ENCODE measurements at regions not wholly inside any gene's neighbourhood (a gene's known extent, or its start where the extent isn't known, plus 50 kb on each side); places are given as distances from the start of the nearest gene placed in this dataset.

DNA sequence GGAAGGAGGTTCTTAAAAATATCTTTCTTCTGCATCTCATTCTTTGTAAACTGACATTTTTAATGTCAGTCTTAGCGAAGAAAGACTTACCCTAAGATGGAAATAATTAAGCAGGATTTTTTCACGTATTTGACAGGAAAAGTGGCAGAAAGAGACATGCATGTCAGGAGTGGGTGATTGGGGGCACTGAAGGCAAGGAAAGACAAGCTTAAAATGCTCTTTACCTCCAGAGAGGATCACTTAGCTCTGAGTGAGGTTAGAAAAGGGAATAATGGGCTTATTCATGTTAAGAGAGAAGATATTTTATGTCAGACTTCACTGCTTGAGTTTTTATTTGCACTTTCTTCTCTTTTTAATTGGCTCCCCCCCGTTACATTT lies 1358.2 kb upstream of the TMEM132C start:
- TF ChIP-seq, protein P1, sequence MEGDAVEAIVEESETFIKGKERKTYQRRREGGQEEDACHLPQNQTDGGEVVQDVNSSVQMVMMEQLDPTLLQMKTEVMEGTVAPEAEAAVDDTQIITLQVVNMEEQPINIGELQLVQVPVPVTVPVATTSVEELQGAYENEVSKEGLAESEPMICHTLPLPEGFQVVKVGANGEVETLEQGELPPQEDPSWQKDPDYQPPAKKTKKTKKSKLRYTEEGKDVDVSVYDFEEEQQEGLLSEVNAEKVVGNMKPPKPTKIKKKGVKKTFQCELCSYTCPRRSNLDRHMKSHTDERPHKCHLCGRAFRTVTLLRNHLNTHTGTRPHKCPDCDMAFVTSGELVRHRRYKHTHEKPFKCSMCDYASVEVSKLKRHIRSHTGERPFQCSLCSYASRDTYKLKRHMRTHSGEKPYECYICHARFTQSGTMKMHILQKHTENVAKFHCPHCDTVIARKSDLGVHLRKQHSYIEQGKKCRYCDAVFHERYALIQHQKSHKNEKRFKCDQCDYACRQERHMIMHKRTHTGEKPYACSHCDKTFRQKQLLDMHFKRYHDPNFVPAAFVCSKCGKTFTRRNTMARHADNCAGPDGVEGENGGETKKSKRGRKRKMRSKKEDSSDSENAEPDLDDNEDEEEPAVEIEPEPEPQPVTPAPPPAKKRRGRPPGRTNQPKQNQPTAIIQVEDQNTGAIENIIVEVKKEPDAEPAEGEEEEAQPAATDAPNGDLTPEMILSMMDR (IDR thresholded peaks at IDR 0.05): no peak
- no peak for TF ChIP-seq EZH2 (IDR thresholded peaks at IDR 0.05; ENCODE audit: borderline replicate concordance, insufficient read depth, low read depth, low read length, poor library complexity, severe bottlenecking)

All from B cell (primary cell).